Fibroblast of lung (primary cell): ENCODE measurements at regions not wholly inside any gene's neighbourhood (a gene's known extent, or its start where the extent isn't known, plus 50 kb on each side); places are given as distances from the start of the nearest gene placed in this dataset.
A peak's percentile ranks its signal among the peaks of the same experiment; 100 is the strongest.

ENCODE experiments used
- DNase-seq, 2 donors: peaks; one replicate each; pipeline versions ENCODE4 v3.0.0 to v3.0.0-alpha.2; 2010; ENCODE audit warnings: low read depth in 2 of 2
- H2AFZ ChIP-seq: 2 replicates; pipeline ENCODE4 v1.5.1; 2012; ENCODE audit warnings: low read length, control low read depth, inconsistent platforms
- H3K27ac ChIP-seq: 2 replicates; pipeline ENCODE4 v1.5.1; 2011; ENCODE audit warnings: low read length, control low read depth; ENCODE audit not compliant: insufficient read depth
- H3K27me3 ChIP-seq: 2 replicates; pipeline ENCODE4 v1.5.1; 2011; ENCODE audit warnings: mild to moderate bottlenecking, low read length; ENCODE audit not compliant: control insufficient read depth, insufficient read depth
- H3K36me3 ChIP-seq: 2 replicates; pipeline ENCODE4 v1.5.1; 2011; ENCODE audit warnings: low read length; ENCODE audit not compliant: control insufficient read depth, insufficient read depth
- H3K4me1 ChIP-seq: 2 replicates; pipeline ENCODE4 v1.5.1; 2011; ENCODE audit warnings: low read length; ENCODE audit not compliant: control insufficient read depth, insufficient read depth; ENCODE audit errors: extremely low read depth
- H3K4me2 ChIP-seq: 2 replicates; pipeline ENCODE4 v1.5.1; 2011; ENCODE audit warnings: low read length, control low read depth; ENCODE audit not compliant: insufficient read depth; ENCODE audit errors: extremely low read depth
- H3K4me3 ChIP-seq, 4 experiments: fragments of 200-600 bp in 1 of 4; sonication (generic) in 1 of 4; replicated peaks in 1 of 4; 2 replicates each; pipeline ENCODE4 v1.5.1; 2011 to 2016; ENCODE audit warnings: low read length in 4 of 4, low read depth in 3 of 4, mild to moderate bottlenecking in 3 of 4, control low read depth in 2 of 4, inconsistent platforms in 1 of 4, mixed read lengths in 1 of 4; ENCODE audit not compliant: insufficient read depth in 1 of 4; ENCODE audit errors: control extremely low read depth in 1 of 4
- H3K79me2 ChIP-seq: 2 replicates; pipeline ENCODE4 v1.5.1; 2012; ENCODE audit warnings: mild to moderate bottlenecking, low read length, inconsistent platforms; ENCODE audit not compliant: control insufficient read depth, insufficient read depth
- H3K9ac ChIP-seq: 2 replicates; pipeline ENCODE4 v1.5.1; 2011; ENCODE audit warnings: mild to moderate bottlenecking, low read length, control low read depth; ENCODE audit not compliant: insufficient read depth
- H3K9me3 ChIP-seq: 2 replicates; pipeline ENCODE4 v1.5.1; 2012; ENCODE audit warnings: low read depth, low read length; ENCODE audit not compliant: control insufficient read depth, insufficient read depth
- H4K20me1 ChIP-seq: 2 replicates; pipeline ENCODE4 v1.5.1; 2011; ENCODE audit warnings: low read length; ENCODE audit not compliant: control insufficient read depth, insufficient read depth; ENCODE audit errors: extremely low read depth
- CTCF ChIP-seq, 2 donors: IDR thresholded peaks in 1 of 2; conservative IDR thresholded peaks in 1 of 2; 1 replicate in 1 of 2; 2 replicates in 1 of 2; pipeline ENCODE4 v1.5.1; 2011 to 2012; ENCODE audit warnings: low read length in 2 of 2, control low read depth in 1 of 2, inconsistent platforms in 1 of 2, low read depth in 1 of 2, mild to moderate bottlenecking in 1 of 2
- EZH2 ChIP-seq: IDR thresholded peaks from 2 replicates; pipeline ENCODE4 v1.5.1; 2012; ENCODE audit warnings: low read length, control low read depth, mild to moderate bottlenecking; ENCODE audit errors: missing control alignments

DNA sequence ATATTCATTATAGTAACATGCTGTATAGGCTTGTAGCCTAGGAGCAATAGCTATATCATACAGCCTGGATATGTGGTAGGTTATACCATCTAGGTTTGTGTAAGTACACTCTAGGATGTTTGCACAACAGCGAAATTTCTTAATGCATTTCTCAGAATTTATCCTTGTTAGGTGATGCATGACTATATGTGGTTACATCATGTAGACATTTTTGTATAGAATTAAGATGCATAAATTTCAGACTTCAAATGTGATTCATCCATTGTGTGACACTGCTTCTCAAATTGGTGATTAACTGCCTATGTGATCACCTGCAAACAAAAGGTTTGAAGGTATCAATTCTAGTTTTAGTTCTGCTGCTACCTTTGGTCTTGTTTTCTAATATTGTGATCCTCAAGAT is 1787.0 kb upstream of the PIK3C3 start:
- H3K9me3 ChIP-seq, result no peaks in the 10 kb centered on the region
- no peaks in the 10 kb centered on the region for H3K4me1 ChIP-seq
- no peak overlapping the region for H3K4me2 ChIP-seq
- no peak overlapping the region for H2AFZ ChIP-seq
- H3K4me3 ChIP-seq, result no peak overlapping the region
- TF ChIP-seq CTCF (conservative IDR thresholded peaks at IDR 0.05 in 1 of 2, IDR thresholded peaks at IDR 0.05 in 1 of 2; ENCODE audit: low read depth in 1 of 2, low read length in 2 of 2) (no peak), EZH2 (no peak)
- H3K36me3 ChIP-seq, result no peaks in the 10 kb centered on the region
- no peak overlapping the region for H3K9ac ChIP-seq
- no peaks in the 10 kb centered on the region for H3K27me3 ChIP-seq
- H3K79me2 ChIP-seq, result no peaks in the 10 kb centered on the region
- no peak overlapping the region for H3K27ac ChIP-seq
- H4K20me1 ChIP-seq, result no peaks in the 10 kb centered on the region
- no peak for DNase-seq

DNA sequence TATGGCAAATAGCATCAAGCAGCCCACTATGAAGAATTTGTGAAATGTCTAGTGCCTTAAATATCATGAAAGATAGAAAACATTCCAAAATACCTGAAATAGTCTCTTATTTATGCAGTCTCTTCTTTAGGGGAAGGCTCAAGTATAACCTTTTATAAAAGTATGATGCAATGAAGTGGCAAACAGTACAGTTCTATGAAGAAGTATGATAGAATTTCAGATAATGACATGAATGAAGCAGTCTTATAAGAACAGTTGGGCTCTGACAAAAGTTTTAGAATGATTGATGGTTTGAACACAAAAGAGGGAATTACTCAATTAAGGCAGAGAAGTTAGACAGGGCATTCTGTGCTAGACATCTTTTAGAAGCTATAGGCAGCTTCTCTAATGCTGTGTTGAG is 1791.8 kb upstream of the PIK3C3 start:
- Histone ChIP-seq H3K4me3 (no peak overlapping the region), H3K9ac (no peak overlapping the region), H3K4me1 (no peaks in the 10 kb centered on the region)

DNA sequence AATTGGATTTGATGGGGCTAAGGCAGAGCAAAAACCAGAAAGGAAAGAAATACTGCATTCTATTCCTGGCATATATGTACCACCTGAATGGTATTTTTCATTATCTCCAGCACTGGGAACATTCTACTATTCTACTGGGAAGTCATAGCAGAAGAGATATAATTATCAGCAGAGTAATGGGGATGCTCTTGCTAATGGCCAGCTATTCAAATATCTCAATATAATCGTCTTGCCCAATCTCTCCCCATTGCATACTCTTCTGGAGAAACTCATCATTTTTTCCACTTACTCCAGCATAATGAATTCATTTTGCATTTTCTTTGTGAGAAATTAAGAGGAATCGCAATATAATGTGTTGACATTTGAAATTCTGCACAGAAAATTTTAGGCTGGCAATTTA is 1794.7 kb upstream of the PIK3C3 start:
- H3K79me2 ChIP-seq, result no peaks in the 10 kb centered on the region
- no peak for DNase-seq
- no peaks in the 10 kb centered on the region for H3K36me3 ChIP-seq
- no peak overlapping the region for H3K4me2 ChIP-seq
- H3K27ac ChIP-seq, result no peak overlapping the region
- no peaks in the 10 kb centered on the region for H3K27me3 ChIP-seq
- H4K20me1 ChIP-seq, result no peaks in the 10 kb centered on the region
- no peaks in the 10 kb centered on the region for H3K9me3 ChIP-seq
- no peaks in the 10 kb centered on the region for H3K4me1 ChIP-seq
- no peak for TF ChIP-seq EZH2
- TF ChIP-seq CTCF (conservative IDR thresholded peaks at IDR 0.05 in 1 of 2, IDR thresholded peaks at IDR 0.05 in 1 of 2; ENCODE audit: low read depth in 1 of 2, low read length in 2 of 2), result no peak
- H3K9ac ChIP-seq, result no peak overlapping the region
- no peak overlapping the region for H2AFZ ChIP-seq
- no peak overlapping the region for H3K4me3 ChIP-seq

More for the DNA sequence above, 1791.8 kb upstream of the PIK3C3 start:
- H3K9me3 ChIP-seq, result no peaks in the 10 kb centered on the region
- H3K36me3 ChIP-seq, result no peaks in the 10 kb centered on the region
- no peak for TF ChIP-seq EZH2
- TF ChIP-seq CTCF (conservative IDR thresholded peaks at IDR 0.05 in 1 of 2, IDR thresholded peaks at IDR 0.05 in 1 of 2; ENCODE audit: low read depth in 1 of 2, low read length in 2 of 2), result no peak
- H3K27ac ChIP-seq, result no peak overlapping the region
- H3K27me3 ChIP-seq, result no peaks in the 10 kb centered on the region
- H3K4me2 ChIP-seq, result no peak overlapping the region
- peak in 1 of 2 donors; percentile 31 for DNase-seq
- no peak overlapping the region for H2AFZ ChIP-seq
- no peaks in the 10 kb centered on the region for H3K79me2 ChIP-seq
- H4K20me1 ChIP-seq, result no peaks in the 10 kb centered on the region
